GM21447 (cell line): ENCODE measurements at regions not wholly inside any gene's neighbourhood (a gene's known extent, or its start where the extent isn't known, plus 50 kb on each side); places are given as distances from the start of the nearest gene placed in this dataset.
"Not testable (repeated sequence)": the region's sequence is repeated elsewhere in the genome, so short reads cannot be mapped to it uniquely, and the experiment has no call there.

ENCODE experiments used
- ATAC-seq: cut with Tn5 transposase; IDR thresholded peaks from one replicate; pipeline ENCODE4 v1.9.1; 2021; ENCODE audit not compliant: unreplicated experiment

DNA sequence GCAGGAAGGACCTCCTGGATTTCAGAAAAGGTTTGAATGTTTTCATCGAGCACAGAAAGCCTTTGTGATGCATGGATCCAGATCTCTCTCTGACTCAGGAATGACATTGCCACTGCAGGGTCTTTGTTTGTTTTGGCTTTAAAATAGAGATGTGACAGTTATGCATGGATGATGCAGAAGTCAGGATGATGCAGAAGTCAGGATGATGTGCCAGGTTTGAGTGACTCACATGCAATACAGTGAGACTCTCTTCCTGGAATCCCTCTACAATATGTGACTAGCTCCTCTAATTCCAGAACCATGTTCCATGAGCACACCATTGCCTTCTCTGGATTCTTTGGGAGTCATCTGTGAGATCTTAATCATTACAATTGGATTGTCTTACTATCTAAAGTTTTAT lies 177.9 kb upstream of the RAB6C start:
- ATAC-seq: no peak

DNA sequence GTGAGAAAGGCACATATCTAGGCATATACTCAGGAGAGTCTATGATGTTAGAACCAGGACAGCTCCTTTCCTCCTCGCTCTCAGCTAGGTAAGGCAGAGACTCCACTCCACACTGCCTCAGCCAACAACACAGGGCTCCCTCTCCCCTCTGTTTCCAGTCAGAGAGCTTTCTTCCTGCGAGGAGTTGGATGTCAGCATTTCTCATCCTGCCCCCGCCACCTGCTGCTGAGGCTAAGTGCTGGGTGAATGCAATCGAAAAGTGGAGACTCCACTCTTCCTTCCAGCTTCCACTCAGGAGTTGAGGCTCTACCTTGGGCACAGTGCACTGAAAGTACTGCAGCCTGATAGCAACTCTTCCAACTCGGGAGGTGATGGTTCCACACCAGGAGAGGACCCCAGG lies 177.2 kb upstream of the RAB6C start:
- no peak for ATAC-seq

DNA sequence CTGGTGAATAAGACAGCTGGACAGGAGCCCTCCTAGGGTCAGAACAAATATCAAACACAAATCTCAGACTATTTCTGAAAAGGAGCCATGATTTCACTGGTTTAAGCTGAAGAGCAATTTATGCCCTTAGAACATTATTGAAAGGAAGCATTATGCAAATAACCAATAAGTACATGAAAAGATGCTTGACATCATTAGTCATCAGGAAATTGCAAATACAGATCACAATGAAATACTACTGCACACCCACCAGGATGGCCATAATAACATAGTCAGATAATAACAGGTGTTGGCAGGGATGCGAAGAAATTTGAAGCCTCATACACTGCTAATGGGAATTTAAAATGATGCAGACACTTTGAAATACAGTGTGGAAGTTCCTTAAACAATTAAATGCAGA lies 176.4 kb upstream of the RAB6C start:
- no peak for ATAC-seq

DNA sequence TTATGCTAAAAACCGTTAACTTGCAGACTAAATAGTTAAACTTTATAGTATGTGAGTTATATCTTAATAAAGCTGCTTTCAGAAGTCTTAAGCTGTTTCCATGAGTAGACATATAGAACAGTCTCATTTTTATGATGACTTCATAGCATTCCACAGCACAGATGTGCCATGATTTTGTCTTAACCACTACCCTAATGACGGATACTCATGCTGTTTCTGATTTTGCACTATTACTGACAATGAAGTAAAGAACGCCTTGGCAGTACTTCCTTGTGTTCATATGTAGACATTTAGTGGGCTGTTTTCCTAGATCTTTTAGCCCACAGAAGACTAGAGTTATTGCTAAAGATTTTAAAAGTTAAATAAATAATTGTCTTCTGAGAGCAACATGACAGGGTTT lies 175.6 kb upstream of the RAB6C start:
- ATAC-seq: no peak

DNA sequence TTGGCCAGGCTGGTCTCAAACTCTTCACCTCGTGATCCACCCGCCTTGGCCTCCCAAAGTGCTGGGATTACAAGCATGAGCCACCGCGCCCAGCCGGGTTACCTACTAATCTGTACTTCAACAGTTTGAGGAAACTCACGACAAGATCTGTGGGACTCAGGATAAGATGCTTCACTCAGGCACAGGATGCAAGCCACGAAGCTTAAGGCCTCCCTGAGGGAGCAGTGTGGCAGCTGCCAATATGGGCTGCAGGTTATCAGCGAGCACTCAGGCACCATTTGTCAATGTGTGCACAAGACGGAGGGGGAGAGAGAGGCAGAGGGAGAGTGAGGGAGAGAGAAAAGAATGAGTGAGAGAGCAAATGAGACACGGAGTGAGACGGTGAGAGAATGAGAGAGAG lies 173.6 kb upstream of the RAB6C start:
- no peak for ATAC-seq

DNA sequence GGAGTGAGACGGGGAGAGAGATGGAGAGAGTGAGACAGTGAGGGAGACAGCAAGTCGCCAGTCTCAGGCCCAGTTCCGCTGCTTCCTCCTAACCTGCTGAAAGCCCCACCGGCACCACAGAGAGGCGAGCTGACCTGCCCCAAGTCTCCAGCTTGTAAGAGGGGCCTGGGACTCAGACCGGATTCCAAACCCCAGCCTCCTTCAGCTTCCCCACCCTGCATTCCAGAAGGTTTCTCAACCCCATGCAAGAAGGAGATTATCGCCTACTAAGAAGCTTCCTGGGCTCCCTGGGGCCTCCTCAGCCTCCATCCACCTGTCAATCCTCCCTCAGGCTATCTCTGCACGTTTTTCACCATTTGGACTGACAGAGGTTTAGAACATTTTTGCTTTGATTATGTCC lies 173.1 kb upstream of the RAB6C start:
- no peak for ATAC-seq

DNA sequence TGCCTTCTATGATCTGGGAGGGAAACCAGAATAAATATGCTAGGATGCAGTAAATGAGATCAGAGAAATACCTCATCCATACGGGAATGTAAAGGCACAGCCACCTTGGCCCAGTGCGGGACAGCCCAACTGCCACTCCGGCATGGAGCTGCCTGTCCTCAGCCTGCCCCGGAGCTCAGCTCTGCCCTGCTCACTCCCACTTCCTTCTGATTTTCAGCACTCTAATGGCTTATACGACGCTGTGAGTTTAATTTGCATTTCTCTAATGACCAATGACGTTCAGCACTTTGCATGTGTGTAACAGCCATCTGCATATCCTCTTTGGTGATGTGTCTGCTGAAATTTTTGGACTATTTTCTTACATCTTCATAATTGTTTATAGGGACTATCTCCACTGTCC lies 172.5 kb upstream of the RAB6C start:
- ATAC-seq: no peak

DNA sequence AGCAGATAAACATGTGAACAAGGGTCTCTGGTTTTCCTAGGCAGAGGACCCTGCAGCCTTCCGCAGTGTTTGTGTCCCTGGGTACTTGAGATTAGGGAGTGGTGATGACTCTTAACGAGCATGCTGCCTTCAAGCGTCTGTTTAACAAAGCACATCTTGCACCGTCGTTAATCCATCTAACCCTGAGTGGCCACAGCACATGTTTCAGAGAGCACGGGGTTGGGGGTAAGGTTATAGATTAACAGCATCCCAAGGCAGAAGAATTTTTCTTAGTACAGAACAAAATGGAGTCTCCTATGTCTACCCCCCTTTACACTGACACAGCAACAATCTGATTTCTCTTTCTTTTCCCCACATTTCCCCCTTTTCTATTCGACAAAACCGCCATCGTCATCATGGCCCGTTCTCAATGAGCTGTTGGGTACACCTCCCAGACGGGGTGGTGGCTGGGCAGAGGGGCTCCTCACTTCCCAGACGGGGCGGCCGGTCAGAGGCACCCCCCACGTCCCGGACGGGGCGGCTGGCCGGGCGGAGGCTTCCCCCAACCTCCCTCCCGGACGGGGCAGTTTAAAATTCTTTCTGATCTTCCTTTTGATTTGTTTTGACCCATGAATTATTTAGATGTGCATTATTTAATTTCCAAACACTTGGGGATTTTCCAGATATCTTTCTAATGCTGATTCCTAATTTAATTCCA lies 171.7 kb upstream of the RAB6C start:
- ATAC-seq: not testable (repeated sequence)

DNA sequence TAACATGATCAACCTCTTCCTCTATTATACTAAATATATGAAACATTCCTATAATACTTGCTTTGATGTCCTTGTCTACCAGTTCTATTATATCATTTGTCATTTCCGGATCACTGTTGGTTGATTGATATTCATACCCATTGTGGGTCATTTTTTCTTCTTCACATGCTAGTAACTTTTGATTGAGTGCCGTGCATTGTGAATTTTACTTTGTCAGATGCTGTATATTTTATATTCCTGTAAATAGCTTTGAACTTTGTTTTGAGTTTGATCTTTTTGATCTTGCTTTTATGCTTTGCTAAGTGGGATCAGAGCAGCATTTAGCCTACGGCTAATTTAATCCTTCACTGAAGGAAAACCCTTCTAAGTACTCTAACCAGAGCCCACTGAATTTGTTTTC lies 168.9 kb upstream of the RAB6C start:
- ATAC-seq: no peak

DNA sequence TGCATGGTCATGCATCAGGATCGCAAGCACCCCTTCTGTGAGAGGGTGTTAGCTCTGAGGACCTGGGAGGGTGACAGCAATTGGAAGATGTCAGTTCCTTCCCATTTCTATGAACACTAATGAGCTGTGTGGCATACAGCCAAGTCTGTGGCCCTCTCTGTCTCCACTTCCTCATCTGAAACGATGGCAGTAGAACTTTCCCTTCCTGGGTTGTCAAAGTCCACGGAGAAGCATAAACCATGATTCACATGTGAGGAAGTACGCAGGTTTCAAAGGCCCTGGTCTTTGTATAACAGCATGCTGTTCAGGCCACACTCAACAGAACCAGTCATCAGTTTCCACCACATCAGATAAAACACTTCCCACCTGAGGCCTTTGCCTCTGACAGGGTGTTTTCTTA lies 167.4 kb upstream of the RAB6C start:
- peak; percentile 78 for ATAC-seq

DNA sequence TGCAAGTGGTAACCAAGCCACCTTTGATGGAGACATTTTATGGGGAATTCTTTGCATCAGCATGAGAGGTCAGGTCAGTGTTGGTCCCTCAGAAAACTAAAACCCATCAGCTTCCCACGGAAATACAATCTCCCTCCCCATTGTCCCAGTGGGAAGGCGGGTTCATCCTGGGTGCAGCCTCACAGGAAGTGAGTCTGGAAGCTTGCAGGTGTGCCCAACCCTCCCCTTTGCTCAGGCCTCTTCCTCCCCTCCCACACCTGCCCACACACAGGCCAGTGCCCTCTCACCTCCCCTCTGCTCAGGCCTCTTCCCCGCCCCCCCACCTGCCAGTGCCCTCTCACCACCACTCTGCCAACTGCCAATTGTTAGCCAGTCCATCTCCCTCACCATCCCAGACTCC lies 166.8 kb upstream of the RAB6C start:
- no peak for ATAC-seq

DNA sequence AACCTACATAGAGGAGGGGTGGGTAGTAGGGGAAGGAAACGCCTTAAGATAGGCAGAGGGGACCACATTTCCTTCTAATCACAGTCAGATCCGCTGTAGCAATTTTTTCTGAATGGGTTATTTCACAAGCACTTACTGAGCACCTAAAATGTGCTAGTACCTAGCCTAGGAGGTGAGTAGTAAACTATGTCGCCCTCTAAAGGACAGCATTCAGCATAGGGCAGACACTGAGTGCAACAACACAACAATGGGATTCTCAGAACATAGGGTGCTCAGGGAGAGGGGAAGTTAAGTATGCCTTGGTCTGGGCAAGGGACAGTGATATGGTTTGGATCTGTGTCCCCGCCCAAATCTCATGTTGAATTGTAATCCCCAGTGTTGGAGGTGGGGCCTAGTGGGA lies 166.1 kb upstream of the RAB6C start:
- no peak for ATAC-seq

DNA sequence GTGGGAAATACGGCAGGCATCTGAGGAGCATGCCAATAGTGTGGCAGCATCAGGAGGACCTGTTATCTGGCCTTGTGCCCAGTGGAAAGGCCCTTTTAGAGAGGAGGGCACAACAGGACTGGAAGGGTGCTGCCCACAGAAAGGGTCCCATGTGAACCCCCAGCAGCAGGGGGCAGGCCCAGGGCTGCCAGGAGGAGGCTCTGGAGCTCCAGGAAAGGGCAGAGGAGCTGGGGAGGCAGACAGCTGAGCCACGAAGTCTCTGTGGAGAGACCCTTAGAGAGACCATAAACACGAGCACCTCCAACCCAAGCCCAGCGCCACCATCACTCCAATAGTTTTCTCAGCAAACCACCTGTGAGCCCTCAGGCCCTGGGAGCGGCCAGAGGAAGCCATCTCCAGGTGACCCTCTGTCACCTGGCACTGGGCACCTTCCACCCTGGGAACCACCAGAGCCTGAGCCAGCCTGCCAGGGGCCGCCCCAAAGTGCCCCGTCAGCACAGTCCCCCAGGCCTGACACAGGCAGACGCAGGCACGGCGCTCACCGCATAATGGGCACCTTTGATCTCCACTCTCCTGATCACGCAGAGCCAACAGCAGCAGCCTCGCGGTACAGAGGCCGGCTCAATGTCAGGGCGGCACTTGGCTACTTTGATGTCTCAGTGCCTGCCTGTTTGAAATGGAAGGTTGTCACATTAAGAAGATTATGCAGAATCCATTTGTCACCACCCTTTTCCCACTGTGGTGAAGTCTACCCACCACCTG lies 162.5 kb upstream of the RAB6C start:
- no peak for ATAC-seq

DNA sequence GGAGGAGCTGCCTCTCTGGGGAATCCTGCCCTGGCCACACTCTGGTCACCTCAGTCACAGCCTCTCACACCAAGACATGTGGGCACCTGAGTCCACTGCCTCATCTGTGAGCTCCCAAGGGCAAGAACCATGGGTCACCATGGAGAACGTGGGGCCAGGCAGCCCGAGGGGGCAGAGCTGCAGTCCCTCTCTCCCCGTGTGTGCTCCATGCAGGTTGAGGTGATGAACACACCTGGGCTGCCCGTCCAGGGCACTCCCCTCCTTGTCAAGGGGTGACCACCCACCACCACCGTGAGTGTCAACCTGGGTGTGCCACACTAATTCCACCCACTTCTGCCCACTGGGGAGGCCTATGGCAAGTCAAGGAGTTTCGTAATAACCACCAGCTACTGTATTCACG lies 159.6 kb upstream of the RAB6C start:
- no peak for ATAC-seq

DNA sequence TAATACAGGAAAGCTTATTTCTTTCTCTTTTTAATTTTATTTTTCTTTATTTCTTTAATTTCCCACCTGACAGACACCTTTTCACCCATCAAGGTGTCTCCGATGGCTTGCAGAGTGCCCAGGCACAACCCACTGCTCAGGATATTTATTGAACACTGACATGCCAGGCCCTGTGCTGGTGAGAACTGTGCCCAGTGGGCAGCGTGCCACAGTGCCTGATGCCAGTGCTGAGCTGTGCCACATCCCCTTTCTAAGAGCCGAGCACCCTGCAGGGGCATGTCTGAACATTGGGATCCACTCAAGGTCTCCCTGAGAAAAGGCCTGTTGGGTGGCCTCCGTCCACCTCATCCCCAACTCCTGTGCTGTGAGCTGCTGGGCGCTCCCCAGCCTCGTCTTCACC lies 158.6 kb upstream of the RAB6C start:
- no peak for ATAC-seq

DNA sequence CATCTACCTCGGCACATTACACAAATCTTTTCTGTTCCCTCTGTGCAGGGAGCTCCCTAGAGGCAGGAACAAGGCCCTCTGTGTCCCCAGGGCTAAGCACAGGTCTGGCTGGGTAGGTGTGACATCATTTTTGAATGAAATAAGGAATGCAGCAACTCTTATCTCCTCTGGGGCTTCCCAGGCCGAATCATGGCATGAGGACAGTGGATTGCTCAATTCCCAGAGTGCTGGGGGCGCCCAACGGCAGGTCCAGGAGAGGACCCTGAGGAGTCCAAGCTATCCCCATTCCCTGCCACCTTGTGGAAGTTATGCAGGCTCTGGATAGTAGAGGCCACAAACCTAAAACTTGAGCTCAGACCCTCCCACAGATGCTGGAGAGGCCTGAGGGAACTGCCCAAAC lies 158.0 kb upstream of the RAB6C start:
- ATAC-seq: no peak

DNA sequence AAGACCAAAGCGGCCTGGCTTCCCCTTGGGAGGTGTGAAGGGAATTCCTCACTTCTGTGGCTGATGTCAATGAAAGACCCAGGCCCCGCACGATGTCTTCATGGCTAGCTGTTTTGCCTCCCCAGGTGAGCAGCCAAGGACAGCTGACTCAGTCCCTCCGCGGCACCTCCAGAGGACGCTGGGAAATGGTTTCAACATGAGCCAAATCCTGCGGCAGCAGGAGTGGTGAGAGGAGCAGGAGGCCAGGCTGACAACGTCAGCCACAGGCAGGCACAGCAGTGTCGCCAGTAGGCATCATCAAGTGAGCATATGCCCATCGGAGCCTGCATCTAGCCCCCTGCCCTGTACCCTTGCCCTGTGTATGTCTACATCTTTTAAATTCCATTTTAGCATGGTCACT lies 156.4 kb upstream of the RAB6C start:
- no peak for ATAC-seq

DNA sequence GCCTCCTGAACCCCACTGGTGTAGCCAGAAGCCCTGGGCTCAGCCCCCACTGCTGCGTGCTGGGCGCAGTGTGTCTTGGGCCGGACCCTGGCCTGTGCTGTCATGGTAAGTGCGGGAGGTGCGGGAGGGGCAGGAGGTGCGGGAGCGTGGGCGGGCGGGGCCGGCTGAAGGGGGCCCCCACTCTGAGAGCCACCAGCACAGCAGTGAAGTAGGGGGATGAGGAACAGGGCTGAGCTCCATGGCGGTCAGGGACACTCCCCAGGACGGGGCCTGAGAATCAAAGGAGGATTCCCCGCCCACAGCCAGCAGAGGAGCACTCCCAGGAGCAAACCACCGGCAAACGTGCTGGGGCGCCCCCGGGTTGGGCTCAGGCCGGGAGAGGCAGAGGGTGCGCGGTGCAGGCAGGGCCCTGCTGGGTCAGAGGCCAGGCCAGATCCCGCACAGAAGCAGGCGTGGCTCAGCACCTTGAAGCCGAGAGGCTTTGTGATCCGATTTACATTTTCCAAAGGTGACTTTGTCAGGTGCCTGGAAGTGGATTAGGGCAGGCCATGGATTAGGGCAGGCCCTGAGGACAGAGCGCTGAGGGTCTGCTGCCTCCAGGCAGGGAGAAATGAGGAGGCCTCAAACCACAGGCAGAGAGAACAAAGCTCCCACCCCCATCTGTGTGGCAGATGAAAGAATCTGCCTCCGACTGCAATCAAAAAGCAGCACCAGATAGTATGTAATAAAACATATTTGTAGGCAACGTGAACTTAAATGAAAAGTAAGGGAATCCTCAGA lies 152.0 kb upstream of the RAB6C start:
- no peak for ATAC-seq

DNA sequence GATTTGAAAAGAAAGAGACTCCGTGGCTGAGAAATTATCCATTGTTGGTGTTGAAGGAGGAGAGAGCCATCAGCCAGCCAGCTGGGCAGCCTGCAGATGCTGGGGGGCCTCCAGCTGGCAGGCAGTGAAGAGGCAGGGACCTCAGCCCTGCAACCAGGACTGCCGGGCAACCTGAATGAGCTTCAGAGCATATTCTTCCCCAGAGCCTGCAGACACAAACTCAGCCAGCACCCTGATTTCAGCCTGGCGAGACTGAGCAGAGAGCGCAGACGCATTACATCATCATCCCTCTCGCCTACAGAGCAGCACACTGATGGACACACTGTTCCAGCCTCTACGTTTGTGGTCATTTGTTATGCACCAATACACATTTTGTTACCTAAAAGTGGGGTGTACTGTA lies 150.7 kb upstream of the RAB6C start:
- ATAC-seq: no peak

DNA sequence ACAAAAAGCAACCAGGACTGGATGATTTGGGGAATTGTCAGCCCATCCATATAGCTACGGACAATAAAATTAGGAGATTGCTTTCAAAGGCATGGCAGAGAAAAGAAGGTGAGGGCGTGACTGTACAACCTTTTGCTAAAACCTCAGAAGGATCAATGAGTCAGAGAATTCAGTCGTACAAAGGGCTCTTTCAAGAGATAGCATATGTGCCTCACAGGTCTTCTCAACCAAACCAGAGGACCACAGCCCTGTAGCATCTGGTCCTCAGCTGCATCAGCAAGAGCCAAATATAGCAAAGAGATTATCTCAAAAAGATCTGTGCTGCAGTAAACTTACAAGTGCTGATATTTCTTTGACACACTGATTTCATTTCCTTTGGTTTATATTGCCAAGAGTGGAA lies 149.9 kb upstream of the RAB6C start:
- no peak for ATAC-seq

DNA sequence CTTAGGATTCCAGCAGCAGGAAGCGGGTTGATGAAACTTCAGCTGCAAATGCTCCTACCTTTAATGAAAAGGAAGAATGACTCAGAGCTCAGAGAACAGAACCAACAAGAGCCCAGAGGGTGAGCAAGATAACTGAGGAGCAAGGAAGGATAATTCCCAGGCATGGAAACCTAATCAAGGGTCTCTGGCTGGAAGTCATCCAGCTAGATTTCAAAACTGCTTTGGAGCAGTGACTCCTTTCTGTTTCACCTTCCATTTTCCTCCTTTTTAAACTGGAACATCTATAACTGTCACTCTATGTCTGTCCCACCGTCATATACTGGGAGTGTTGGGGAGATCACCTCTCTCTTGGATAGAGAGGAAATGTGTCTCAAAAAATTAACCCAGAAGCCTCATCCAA lies 148.4 kb upstream of the RAB6C start:
- no peak for ATAC-seq

DNA sequence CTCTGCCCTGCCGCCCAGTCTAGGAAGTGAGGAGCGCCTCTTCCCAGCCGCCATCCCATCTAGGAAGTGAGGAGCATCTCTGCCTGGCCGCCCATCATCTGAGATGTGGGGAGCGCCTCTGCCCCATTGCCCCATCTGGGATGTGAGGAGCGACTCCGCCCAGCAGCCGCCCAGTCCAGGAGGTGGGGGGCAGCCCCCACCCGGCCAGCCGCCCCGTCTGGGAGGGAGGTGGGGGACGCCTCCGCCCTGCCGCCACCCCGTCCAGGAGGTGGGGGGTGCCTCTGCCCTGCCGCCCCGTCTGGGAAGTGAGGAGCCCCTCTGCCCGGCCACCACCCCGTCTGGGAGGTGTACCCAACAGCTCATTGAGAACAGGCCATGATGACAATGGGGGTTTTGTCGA lies 146.0 kb upstream of the RAB6C start:
- ATAC-seq: not testable (repeated sequence)
